Cardiac fibroblast (primary cell): ENCODE measurements at regions not wholly inside any gene's neighbourhood (a gene's known extent, or its start where the extent isn't known, plus 50 kb on each side); places are given as distances from the start of the nearest gene placed in this dataset.

Experiments used
- DNase-seq, 2 donors: peaks; one replicate each; pipeline versions ENCODE4 v3.0.0 to v3.0.0-alpha.2; 2010; ENCODE audit warnings: low read depth in 2 of 2
- H3K4me3 ChIP-seq, 2 donors: replicated peaks in 1 of 2; 1 replicate in 1 of 2; 2 replicates in 1 of 2; pipeline ENCODE4 v1.5.1; 2011; ENCODE audit warnings: low read depth in 2 of 2, low read length in 2 of 2, mild to moderate bottlenecking in 2 of 2, moderate library complexity in 1 of 2
- CTCF ChIP-seq: IDR thresholded peaks from one replicate; pipeline ENCODE4 v1.5.1; 2011; ENCODE audit warnings: low read depth, mild to moderate bottlenecking, low read length, inconsistent platforms

GRCh38 chr15:67918205-67918861 lies 78.5 kb upstream of the RNU6-1 start:
- no peak for TF ChIP-seq CTCF
- H3K4me3 ChIP-seq, result no peak overlapping the region
- DNase-seq, result no peak

DNA sequence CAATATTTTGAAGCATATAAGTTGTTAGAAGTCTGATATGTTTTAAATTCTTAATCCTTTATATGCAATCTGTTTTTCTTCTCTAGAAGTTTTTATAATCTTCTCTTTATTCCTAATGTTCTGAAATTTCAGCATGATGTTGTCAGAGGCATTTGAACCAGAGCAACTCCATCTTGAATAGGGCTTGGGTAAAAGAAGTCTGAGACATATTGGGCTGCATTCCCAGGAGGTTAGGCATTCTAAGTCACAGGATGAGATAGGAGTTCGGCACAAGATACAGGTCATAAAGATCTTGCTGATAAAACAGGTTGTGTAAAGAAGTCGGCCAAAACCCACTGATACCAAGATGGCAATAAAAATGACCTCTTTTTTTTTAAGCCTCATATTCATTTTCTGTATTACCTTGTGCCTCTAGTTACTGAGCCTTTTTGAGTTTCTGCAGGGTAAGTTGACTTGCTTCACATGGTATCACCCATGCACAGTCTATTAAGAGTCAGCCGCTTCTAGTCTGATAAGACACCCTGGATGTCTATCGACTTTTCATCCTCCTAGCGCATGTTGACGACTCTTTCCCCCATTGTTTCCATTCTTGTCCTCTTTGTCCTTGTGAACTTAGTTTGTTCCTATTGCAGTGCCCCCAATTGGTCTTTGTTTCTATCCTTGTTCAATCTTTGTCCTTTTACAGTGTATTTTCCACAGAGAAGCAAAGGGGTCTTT lies 80.8 kb upstream of the RNU6-1 start:
- no peak overlapping the region for H3K4me3 ChIP-seq
- DNase-seq, result no peak
- TF ChIP-seq CTCF, result no peak

DNA sequence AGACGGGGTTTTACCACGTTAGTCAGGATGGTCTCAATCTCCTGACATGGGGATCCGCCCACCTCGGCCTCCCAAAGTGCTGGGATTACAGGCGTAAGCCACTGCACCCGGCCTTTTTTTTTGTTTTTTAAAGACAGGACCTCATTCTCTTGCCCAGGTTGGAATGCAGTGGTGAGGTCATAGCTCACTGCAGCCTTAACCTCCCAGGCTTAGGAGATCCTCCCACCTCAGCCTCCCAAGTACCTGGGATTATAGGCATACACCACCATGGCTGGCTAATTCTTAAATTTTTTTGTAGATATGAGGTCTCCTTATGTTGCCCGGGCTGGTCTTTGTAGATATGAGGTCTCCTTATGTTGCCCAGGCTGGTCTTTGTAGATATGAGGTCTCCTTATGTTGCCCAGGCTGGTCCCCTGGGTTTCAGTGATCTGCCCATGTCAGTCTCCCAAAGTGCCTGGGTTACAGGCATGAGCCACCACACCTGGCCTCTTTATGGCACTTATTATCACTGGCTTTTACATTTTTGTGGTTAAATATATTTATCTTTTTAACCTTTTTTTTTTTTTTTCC lies 82.3 kb upstream of the RNU6-1 start:
- no peak overlapping the region for H3K4me3 ChIP-seq
- DNase-seq, result no peak
- TF ChIP-seq CTCF, result no peak

GRCh38 chr15:67922971-67923945 lies 83.4 kb upstream of the RNU6-1 start:
- TF ChIP-seq CTCF, result no peak
- H3K4me3 ChIP-seq, result no peak overlapping the region
- peak in 1 of 2 donors; percentile 74 for DNase-seq

DNA sequence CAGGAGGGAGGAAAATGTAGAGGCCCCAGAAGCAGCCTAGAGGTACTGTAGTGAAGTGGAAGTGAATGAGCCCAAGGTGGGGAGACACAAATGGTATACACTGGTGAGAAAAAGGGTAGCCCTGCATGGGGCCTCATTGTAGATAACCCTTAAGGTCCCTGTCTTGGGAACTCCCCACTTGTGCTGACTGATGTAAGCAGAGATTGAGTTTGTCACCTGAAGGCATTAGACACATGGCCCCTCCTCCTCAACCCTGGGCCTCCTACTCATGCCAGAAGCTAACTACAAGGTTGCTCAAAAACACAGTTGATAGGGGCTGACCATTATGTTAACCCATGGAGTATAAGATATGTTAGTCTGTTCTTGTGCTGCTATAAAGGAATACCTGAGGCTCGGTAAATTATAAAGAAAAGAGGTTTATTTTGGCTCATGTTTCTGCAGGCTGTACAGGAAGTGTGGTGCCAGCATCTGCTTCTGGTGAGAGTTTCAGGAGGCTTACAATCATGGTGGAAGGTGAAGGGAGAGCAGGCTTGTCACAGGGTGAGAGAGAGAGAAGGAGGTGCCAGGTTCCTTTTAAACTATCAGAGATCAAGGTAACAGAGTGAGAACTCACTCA lies 84.6 kb upstream of the RNU6-1 start:
- H3K4me3 ChIP-seq, result no peak overlapping the region
- no peak for DNase-seq
- no peak for TF ChIP-seq CTCF

DNA sequence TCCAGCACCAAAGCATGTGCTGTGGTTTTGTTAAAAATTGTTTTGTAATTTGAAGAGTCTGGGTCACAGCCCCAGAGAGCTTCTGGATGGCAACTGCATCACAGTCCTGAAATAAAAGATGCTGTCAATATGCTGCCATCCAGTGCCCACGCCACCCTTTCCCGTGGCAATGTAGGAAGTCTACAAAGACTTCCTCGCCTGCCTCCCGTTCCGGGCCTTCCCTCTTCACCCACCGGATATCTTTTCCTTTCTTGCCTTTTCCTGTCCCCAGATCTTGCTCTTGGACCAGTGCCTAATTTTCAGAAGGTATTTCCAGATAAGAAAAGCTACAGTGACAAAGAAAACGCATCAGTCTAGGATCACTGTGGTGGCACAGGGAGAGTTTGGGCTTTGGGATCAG lies 85.3 kb upstream of the RNU6-1 start:
- DNase-seq, result no peak
- no peak overlapping the region for H3K4me3 ChIP-seq
- TF ChIP-seq CTCF, result no peak
